22Rv1 (cell line): ENCODE measurements at regions not wholly inside any gene's neighbourhood (a gene's known extent, or its start where the extent isn't known, plus 50 kb on each side); places are given as distances from the start of the nearest gene placed in this dataset.

Experiments
- ZFX ChIP-seq: fragments of 450-650 bp; IDR thresholded peaks from 2 replicates; pipeline ENCODE4 v1.6.1; 2017; ENCODE audit warnings: antibody characterized with exemption, borderline replicate concordance
- TF ChIP-seq, protein P1 (sequence below): fragments of 450-650 bp; IDR thresholded peaks from 2 replicates; pipeline ENCODE4 v1.5.1; 2017; ENCODE audit warnings: mild to moderate bottlenecking

DNA sequence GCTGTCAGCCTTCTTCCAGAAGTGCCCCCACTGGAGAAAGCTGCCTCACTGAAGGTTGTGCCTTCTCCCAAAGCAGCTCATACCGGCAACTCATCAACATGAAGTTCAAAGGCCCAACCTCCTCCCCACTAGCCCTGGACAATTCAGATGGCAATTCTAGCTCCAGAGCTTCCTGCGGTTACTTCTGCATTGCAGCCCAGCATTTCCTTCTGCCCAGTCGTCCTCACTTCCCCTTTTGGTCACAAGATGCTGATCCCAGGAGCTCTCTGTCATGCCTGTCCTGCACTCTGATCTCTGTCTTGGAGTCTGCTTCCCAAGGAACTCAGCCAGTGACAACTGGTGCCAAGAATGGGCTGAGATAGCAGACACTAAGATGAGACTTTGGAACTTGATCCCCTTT, 178.2 kb upstream of the SOX9 start:
- TF ChIP-seq, protein P1, sequence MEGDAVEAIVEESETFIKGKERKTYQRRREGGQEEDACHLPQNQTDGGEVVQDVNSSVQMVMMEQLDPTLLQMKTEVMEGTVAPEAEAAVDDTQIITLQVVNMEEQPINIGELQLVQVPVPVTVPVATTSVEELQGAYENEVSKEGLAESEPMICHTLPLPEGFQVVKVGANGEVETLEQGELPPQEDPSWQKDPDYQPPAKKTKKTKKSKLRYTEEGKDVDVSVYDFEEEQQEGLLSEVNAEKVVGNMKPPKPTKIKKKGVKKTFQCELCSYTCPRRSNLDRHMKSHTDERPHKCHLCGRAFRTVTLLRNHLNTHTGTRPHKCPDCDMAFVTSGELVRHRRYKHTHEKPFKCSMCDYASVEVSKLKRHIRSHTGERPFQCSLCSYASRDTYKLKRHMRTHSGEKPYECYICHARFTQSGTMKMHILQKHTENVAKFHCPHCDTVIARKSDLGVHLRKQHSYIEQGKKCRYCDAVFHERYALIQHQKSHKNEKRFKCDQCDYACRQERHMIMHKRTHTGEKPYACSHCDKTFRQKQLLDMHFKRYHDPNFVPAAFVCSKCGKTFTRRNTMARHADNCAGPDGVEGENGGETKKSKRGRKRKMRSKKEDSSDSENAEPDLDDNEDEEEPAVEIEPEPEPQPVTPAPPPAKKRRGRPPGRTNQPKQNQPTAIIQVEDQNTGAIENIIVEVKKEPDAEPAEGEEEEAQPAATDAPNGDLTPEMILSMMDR, result no peak
- no peak for TF ChIP-seq ZFX
